ENCODE measurements at regions not wholly inside any gene's neighbourhood (a gene's known extent, or its start where the extent isn't known, plus 50 kb on each side); places are given as distances from the start of the nearest gene placed in this dataset.

DNA sequence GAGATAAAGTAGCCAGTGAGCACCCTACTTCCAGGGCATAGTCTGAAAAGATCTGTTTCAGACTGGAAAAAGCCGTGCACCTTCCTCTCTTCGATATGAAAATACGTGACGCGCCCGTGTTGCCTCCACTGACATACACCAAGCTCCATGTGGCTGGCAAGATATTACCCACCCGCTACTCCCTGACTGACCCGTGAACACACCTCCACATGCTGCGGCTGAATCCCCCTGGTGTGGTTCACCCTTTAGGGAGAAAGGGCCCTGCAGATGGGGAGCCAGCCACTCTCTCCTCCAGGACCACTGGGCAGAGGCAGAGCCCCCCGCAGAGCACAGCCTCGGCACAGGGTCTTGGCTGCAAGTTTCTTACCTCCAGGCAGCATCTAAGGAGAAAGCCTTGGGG, 245.0 kb downstream of the BRD1 start:
- no peak for DNase-seq

DNA sequence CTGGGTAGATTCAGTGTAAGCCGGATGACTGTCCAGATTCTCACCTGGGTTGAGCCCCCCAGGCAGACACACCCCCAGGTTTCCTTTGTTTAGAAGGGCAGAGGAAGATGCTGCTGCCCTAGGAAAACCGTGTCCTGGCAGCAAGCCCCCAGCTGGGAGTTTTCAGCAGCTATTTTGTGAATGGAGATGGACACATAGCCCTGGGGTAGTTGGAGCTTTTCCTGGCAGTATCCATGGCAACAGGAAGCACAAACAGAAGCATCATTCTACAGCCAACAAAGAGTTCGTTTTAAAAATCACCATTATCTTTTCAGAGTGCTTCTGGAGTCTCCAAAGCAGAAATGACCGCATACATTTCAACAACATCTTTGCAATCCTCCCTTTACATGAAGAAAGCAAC, 245.5 kb downstream of the BRD1 start:
- DNase-seq, result no peak

DNA sequence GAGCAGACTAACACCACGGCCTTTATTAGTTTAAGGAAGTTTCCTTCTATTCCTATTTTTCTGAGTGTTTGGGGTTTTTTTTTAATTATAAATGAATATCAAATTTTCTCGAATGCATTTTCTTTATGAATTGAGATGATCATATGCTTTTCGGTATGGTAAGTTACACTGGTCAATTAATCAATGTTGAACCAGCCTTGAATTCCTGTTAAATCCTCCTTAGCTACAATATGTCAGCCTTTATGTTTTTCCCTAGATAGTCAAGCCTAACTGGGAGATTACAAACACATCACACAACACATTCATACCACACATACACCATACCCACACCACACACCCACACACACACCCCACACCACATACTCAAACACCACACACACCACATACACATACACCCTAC, 247.6 kb downstream of the BRD1 start:
- no peak for DNase-seq

DNA sequence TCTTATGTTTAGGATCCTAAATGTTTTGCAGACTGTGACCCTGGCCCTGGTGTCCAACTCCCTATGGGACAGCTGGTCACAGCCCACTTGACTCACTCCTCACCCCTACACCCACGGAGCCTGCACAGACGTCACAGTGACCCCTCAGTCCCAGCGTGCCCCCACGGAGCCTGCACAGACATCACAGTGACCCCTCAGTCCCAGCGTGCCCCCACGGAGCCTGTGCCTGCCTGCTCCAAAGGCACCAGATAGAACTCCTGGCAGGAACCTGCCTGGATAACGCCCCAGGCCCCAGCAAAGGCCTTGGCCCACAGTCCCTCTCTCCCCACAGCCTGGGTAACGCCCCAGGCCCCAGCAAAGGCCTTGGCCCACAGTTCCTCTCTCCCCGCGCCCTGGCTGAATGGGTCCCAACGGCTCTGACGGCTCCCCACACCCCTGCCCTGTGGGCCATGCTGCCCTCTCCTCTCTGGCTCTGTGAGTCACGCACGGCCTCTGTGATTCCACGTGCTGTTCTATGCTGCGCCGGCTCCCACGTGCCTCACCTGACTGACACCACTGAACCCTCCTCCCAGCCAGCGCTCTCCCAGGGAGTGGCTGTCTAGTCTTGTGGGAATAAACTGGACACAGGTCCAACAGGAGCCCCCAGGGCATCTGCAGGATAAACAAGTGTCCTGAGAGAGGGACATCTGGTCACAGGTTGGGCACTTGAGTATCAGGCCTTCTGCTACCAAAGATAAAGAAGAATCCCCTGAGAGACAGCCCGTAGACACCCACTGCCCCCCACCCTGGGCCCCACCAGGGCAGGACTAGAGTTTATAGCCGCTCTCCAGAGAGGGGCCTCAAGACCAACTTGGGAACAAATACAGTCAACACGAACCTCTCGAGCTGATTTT, 250.3 kb downstream of the BRD1 start:
- no peak for DNase-seq

DNA sequence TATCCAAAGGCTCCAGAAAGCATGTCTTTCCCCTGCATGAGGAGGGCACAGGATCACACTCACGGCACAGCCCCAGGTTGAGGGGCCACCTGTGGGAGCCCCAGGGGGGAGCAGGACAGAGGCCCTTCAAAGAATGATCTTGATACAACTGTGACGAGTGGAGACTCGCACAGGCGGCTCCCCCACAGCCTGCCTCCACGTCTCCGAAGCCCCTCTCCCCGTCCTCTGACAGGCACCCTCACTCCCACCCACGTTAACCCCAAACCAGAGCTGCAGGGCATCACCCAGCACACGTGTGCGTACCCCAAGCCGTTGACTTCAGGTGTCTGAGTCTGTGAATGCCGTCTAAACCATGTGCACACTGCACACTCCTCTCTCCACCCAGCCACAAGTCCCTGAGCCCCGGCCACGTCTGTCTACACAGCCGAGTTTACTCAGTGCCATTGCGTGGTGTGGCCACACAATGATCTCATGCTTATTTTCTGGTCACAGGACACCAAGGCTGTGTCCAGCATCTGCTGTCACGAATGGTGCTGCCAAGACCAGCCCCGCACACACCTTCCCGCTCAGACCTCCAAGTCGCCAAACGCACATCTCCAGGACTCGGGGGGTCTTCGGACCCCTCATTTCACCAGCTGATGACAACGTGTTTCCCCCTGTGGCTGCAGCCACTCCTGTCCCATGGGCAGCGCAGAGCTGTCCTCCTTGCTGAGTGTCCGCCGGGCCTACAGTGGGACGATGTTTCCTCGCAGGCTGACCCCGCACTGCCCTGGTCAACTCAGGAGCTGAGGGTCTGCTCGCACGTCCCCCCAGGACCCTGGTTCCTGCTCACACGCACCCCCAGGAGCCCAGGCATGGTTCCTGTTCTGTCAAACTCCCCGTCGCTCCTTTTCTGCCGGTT, 251.2 kb downstream of the BRD1 start:
- no peak for DNase-seq

DNA sequence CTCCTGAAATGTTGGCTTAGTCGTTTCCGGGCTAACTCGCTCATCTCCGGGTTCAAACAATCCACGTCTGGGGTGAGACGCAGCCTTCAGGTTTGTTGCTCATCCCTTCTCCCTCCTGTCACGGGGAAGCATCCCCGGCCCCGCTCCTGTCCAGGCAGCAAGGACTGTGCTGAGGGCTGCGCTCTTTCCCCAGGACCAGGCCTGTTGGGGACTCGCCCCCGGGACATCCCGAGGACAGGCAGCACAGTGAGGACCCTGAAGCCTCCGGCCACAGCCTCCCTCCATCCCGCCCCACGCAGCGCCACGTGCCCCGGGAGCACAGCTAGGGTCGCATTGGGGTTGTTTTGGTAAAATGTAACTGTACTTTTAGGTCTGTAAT, 252.0 kb downstream of the BRD1 start:
- DNase-seq, result no peak

DNA sequence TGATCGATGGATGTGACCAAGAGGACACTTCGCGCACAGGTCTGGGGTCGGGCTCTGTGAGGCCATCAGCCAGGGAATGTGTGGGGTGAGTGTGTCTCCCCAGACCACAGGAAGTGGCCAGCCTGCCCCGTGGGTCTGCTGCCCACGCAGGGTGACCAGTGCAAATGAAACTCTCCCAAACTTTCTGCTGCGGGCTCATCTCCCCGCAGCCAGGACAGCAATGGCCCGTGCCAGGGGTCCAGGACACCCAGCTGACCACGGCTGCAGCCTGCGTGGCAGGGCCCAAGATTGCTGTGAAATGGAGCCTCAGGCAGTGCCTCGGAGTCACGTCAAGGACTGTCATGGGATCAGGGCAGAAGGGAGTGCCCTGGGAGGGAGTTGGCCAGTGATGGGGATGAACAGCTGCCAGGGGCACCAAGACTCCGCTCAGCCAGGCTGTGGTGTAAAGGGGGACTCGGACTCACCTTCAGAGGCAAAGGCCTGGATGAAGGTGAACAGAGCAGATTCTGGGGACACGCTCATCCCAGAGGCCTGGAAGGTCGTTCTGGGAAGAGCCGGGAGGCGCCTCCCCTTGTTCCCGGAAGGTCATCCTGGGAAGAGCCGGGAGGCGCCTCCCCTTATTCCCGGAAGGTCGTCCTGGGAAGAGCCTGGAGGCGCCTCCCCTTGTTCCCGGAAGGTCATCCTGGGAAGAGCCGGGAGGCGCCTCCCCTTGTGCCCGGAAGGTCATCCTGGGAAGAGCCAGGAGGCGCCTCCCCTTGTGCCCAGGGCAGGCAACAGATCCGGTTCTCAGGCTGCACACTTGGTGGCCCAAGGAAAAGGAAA, 252.6 kb downstream of the BRD1 start:
- no peak for DNase-seq

DNA sequence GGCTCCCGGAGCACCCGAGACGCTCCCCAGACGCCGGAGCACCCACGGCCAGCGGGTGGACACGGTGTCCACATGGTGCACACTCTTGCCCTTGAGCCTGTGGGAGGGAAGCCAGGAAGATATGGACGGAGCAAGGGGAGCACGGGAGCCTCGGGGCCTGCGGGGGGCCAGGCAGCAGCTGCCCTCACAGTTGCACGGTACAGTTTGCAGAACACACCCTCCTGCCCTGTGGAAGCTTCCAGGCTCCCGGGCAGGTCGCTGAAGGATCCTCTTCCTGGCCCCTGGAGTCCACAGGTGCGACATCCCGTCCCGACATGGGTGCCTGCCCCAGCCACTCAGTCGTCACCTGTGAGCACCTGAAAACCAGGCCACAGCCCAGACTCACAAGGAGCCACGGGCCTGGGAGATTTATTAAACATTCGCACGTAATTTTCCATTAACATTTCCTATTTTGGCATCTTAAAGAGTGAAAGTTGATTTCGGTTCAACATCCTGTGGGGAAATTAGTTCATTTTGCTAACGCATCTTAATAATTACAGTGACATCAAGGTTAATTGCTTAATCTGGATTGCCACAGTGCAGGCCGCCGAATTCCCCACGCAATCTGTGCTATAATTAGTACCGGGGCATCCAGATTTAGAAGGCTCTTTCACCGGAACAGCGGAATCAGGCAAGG, 253.3 kb downstream of the BRD1 start:
- no peak for DNase-seq

DNA sequence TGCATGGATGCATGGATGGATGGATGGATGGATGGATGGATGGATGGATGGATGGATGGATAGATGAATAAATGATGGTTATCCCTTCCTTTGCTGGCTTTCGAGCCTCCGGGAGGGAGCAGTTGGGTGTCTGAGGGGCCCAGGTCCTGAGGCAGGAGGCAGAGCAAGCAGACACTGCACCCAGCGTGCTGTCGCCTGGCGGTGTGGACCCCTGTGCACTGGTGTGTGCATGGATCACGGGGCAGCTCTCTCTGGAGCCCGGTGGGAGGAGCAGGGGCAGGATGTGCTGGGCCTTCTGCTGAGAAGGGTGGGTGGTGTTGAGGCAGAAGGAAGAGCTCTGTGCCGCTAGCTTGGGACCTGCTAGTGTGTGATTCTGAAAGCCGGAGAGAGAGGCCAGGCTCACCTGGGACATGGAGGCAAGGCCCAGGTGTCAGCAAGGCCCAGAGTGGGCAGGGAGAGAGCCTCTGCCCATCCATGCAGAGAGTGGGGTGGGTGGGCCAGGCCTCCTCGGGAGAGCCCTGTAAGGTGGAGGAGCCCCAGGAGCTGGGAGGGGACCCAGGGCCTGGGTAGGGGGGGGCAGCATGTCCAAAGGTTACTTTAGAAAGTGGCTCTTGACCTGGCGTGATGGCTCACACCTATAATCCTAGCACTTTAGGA, 254.4 kb downstream of the BRD1 start:
- DNase-seq, result no peak

DNA sequence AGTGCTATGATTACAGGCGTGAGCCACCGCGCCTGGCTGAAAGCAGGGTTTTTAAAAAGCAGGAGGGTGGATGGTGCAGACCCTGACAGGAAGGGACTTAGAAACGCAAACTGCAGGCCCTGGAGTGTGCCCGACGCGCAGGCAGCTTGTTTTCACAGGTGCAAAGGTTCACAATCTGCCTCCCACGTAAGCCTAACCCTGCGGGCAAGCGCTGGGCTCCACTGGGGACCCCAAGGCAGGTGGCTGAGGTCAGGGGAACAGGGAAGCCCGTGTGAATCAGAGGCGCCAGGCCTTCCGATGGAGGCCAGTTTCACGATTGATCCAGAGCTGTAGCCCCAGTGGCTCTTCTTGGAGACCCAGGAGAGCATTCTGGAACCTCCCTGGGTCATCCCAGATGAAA, 256.3 kb downstream of the BRD1 start:
- no peak for DNase-seq

DNA sequence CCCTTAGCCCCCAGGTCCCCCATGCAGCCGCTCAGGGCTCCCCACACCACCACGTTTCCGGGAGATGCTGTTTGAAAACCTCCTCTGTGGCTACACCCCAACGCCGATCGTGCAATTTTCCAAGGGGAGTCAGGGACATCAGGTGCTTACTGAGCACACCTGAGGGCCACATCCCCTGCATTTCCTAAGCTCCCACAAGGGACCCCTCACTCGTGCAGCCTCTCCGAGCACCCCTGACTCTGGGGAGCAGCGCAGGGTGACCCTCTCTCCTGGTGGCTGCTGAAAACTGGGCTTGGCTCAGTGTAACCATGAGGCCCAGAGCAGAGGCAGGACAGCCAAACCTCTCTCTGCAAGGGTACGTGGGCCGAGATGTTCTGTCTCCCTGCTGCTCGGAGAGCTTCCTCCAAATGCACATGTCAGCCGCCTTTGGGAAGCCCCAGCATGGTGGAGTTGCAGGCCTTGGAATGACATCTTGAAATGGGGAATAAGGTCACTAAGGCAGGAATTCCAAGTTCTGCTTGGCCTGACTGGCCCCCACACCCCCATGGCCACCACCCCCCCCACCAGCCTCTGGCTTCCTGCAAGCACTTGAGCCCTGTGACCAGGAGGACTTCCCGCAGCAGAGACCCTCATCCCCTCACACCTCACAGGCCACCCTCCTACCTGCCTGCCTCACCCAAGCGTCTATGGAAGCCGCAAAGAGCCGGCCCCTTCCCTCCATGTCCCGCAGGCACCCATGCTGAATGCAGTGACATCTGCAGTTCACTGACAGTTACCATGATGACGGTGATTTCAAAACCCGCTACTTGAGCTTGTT, 257.4 kb downstream of the BRD1 start:
- DNase-seq, result no peak

DNA sequence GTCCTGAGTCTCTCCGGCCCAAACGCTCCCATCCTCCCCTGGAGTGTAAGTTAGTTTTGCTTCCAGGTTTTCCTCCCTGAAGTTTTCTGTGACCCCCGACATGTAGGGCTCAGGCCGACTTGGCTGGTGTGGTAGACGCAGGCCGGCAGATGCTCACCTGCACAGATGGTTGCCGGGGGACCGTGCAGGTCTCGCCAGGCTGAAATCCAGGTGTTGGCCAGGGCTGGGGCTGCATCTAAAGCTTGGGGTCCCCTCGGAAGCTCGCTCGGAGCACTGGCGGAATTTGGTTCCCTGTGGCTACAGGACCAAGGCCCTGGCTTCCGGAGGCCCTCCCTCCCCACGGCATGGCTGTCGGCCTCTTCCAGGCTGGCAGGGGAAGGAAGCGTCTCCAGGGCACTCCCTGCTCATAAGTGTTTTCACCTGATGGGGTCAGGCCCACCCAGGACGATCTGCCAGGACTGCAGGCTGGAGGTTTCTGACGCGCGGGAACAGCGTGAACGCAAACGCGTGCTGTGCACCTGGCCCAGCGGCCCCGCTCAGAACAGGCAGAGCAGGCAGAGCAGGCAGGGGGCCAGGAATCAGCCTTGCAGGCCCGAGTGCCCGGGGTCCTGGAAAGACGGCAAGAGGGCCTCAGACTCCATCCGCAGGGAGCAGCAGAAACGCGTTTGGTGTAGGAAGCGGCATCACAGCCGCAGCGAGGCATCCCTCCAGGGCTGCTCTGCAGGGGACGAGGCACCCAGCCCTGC, 258.2 kb downstream of the BRD1 start:
- no peak for DNase-seq

DNA sequence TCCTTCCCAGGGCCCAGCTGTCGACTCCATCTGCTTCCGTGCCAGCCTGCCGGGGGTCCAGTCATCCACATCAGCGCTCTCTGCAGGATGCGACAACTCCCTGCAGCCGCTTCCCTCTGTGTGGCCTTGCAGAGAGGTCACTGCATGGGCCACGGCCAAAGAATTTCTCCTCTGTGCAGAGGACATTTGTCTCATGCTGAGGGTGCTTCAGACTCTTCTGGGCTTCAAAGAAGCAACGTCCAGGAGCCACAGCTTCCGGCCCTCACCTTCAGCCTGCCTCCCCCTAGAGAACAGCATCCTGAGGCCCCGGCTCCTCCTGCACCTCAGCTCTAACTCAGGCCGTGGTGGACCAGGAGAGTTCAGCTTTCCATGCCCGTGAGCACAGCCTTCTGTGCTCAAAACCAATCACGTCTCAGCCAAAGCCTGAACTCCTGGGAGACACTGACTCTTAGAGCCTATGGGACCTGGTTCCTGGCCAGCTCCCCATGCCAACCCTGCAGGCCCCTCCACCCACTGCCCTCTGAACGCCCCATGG, 258.9 kb downstream of the BRD1 start:
- no peak for DNase-seq

DNA sequence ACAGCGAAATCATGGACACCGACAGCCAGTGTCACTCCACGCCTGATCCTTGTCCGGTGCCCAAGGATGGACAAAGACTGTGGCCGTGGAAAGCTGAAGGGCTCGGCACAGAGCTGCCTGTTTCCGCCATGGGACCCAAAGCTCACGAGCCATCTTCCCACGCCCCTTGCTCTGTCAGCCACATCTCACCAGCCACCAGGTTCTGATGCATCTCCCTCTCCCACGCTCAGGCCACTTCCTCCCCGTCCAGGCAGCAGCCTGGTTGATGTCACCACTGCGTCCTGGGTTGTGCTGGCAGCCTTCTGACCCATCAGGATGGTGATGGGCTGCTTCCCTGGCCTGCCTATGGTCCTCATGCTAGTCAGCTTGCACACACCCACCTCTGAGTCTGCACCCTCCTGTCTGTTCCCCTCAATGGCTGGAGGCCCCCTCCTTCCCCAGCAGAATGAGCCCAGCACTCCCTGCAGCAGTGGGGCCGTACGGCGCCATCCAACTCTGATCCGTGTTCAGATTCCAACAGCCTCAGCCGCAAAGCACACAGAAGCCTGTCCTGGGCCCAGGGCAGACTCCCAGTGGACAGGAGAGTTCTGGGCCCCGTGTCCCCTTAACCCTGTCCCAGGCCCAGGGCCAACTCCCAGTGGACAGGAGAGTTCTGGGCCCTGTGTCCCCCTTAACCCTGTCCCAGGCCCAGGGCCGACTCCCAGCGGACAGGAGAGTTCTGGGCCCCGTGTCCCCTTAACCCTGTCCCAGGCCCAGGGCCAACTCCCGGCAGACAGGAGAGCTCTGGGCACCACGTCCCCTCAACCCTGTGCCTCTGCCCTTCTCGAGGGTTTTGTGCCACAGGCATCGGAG, 259.5 kb downstream of the BRD1 start:
- no peak for DNase-seq

DNA sequence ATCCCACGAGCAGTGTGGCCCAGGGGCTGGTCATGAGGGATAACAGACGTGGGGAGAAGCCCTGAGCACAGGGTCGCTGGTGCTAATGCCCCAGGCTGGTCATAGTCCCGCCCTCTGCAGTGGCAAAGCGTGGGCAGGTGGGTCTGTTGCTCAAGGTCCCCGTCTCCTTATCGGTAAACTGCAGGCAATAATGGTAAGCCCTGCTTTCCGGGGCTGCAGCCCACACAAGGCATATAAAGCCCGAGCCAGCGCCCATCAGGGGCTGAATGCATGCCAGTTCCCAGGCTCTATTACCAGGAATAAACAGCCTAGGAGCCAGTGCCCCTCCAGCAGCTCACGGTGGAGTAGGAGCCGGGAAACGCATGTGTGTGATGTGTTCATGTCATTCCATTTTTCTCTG, 261.0 kb downstream of the BRD1 start:
- no peak for DNase-seq

DNA sequence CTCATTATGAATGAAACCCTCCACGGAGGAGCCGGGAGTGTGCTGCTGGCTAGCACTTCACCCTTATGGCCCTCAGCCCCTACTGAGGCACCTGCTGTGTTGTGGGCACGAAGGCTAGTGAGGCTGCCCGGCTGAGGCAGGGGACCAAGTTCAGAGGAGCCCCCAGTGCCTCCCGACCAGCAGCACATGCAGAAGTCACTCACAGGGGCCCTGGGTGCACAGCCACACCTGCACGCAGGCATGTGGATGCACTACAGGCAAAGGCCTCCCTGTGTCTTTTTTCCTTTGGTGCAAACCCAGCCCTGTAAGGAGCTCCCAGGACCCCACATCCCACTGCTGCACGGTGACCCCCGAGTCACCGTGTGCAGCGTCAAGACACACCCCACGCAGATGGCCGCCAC, 261.5 kb downstream of the BRD1 start:
- DNase-seq, result no peak

DNA sequence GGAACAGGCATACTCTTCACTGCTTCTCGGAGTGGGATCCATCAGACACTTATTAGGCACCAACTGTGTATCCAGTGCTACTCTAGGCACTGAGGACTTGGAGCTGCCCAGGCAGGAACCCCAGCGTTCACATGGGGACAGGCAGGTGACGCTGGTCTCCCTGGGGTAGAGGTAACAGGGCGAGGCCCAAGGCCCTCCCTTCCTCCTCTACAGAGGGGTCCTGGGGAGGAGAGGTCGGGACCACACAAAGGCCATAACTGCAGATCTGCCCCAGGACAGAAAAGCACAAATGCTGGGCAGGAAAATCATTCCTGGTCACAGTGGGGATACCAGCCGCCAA, 262.2 kb downstream of the BRD1 start:
- DNase-seq, result no peak

DNA sequence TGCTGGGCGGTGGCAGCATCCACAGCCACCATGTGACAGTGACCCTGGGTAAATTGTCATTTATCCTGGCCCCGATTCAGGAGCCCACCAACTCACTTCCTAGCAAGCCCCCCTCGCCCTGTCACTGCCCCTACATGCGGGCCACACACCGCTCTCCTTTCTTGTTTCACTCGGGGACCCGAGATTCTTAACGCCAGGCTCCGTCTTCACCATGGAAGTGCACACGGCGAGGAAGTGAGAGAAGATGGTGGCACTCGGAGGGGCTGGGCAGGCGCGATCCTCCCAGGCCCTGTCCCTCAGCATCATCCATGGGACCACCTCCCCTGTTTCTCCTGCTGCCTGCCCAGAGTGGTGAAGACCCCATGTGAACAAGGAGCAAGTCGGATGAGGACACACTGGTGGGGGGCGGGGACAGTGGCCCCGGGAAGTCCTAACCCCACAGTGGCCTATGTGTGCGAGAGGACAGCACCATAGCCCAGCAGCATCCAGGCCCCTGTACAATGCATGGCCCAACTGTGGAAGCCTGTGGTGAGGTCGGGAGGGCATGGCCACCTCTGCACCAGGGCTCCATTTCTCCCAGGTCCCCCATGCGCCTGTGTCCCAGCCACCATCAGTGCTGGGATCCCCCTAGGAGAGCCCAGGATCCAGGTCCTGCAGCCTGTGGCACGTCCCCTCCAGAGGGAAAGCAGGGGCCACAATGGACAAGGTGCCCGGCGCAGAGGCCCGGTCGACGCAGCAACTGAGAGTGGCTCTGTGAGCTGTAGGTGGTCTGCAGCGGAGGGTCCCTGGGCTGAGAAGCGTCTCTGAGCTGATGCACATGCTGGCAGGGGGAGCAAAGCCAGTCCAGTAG, 262.8 kb downstream of the BRD1 start:
- no peak for DNase-seq
